ENCODE measurements at regions not wholly inside any gene's neighbourhood (a gene's known extent, or its start where the extent isn't known, plus 50 kb on each side); places are given as distances from the start of the nearest gene placed in this dataset.

- 52% methylated on average over 2 of the region's 2 CpGs for WGBS (ENCODE audit: missing lambda C conversion rate)
- POLR2A ChIA-PET = no interaction called here
- Histone ChIP-seq H3K4me2 (no peak overlapping the region), H3K27ac (no peak overlapping the region), H3K4me3 (no peak overlapping the region), H3K4me1 (no peaks in the 10 kb centered on the region), H3K9me3 (no peaks in the 10 kb centered on the region)
- ATAC-seq = no peak
- DNase-seq (ENCODE audit: low read depth in 1 of 2, low spot score in 1 of 2) = no peak
- no peak for FAIRE-seq
- TF ChIP-seq JUN (IDR thresholded peaks at IDR 0.05) (no peak), JUNB (IDR thresholded peaks at IDR 0.05) (no peak), SREBF2 (IDR thresholded peaks at IDR 0.05) (no peak), RAD21 (conservative IDR thresholded peaks at IDR 0.05 in 1 of 2, IDR thresholded peaks at IDR 0.05 in 1 of 2) (no peak), USF2 (IDR thresholded peaks at IDR 0.05) (no peak), PHF8 (IDR thresholded peaks at IDR 0.05; ENCODE audit: borderline replicate concordance, low read depth) (no peak), GATA3 (IDR thresholded peaks at IDR 0.05; ENCODE audit: borderline replicate concordance) (no peak), CTCF (IDR thresholded peaks at IDR 0.05) (no peak), POLR2A (IDR thresholded peaks at IDR 0.05; ENCODE audit: low read length) (no peak), RCOR1 (IDR thresholded peaks at IDR 0.05; ENCODE audit: low read depth, low read length) (no peak), CEBPB (IDR thresholded peaks at IDR 0.05) (no peak), RNF2 (IDR thresholded peaks at IDR 0.05; ENCODE audit: borderline replicate concordance, low read depth) (no peak), RARB (CRISPR knock-in tag; IDR thresholded peaks at IDR 0.05) (no peak), EHF (CRISPR knock-in tag; IDR thresholded peaks at IDR 0.05) (no peak), ELK1 (IDR thresholded peaks at IDR 0.05; ENCODE audit: low read depth, low read length) (no peak), HOXB5 (CRISPR knock-in tag; IDR thresholded peaks at IDR 0.05) (no peak)
- TF ChIP-seq, protein P1, sequence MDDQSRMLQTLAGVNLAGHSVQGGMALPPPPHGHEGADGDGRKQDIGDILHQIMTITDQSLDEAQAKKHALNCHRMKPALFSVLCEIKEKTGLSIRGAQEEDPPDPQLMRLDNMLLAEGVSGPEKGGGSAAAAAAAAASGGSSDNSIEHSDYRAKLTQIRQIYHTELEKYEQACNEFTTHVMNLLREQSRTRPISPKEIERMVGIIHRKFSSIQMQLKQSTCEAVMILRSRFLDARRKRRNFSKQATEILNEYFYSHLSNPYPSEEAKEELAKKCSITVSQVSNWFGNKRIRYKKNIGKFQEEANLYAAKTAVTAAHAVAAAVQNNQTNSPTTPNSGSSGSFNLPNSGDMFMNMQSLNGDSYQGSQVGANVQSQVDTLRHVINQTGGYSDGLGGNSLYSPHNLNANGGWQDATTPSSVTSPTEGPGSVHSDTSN (IDR thresholded peaks at IDR 0.05) = no peak
- TF ChIP-seq, protein P2, sequence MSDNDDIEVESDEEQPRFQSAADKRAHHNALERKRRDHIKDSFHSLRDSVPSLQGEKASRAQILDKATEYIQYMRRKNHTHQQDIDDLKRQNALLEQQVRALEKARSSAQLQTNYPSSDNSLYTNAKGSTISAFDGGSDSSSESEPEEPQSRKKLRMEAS (IDR thresholded peaks at IDR 0.05) = no peak
- TF ChIP-seq, protein P3, sequence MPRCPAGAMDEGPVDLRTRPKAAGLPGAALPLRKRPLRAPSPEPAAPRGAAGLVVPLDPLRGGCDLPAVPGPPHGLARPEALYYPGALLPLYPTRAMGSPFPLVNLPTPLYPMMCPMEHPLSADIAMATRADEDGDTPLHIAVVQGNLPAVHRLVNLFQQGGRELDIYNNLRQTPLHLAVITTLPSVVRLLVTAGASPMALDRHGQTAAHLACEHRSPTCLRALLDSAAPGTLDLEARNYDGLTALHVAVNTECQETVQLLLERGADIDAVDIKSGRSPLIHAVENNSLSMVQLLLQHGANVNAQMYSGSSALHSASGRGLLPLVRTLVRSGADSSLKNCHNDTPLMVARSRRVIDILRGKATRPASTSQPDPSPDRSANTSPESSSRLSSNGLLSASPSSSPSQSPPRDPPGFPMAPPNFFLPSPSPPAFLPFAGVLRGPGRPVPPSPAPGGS (IDR thresholded peaks at IDR 0.05) = no peak
- CTCF ChIA-PET = interaction anchor here (1.1 kb wide), 1 partner anchor 10 kb away, joined by 3 read pairs; no protein-coding TSS in a partner anchor
Observed at GRCh38 chr3:71961891-71962290, 176.9 kb upstream of the PROK2 start.

- Histone ChIP-seq H3K4me2 (no peak overlapping the region), H3K4me1 (no peaks in the 10 kb centered on the region), H3K4me3 (no peak overlapping the region), H3K9me3 (no peaks in the 10 kb centered on the region), H3K27ac (no peak overlapping the region)
- ATAC-seq (no peak), FAIRE-seq (no peak), DNase-seq (ENCODE audit: low read depth in 1 of 2, low spot score in 1 of 2) (no peak)
- TF ChIP-seq ZFP36 (IDR thresholded peaks at IDR 0.05; ENCODE audit: borderline replicate concordance, partially characterized antibody) (peak; percentile 21), RNF2 (IDR thresholded peaks at IDR 0.05; ENCODE audit: borderline replicate concordance, low read depth) (peak; percentile 98), PHF8 (IDR thresholded peaks at IDR 0.05; ENCODE audit: borderline replicate concordance, low read depth) (no peak), CBX8 (IDR thresholded peaks at IDR 0.05) (peak; percentile 97), ELK1 (IDR thresholded peaks at IDR 0.05; ENCODE audit: low read depth, low read length) (no peak), JUN (IDR thresholded peaks at IDR 0.05) (no peak), USF2 (IDR thresholded peaks at IDR 0.05) (no peak)
- CTCF ChIA-PET = interaction anchor here (1.1 kb wide), 1 partner anchor 9 kb away, joined by 3 read pairs; no protein-coding TSS in a partner anchor
- WGBS (ENCODE audit: missing lambda C conversion rate) = 19% methylated on average over 2 of the region's 2 CpGs
- POLR2A ChIA-PET = no interaction called here
Observed at GRCh38 chr3:71961378-71961777, 176.4 kb upstream of the PROK2 start.
